GM21619 (cell line): ENCODE measurements at regions not wholly inside any gene's neighbourhood (a gene's known extent, or its start where the extent isn't known, plus 50 kb on each side); places are given as distances from the start of the nearest gene placed in this dataset.
A peak's percentile ranks its signal among the peaks of the same experiment; 100 is the strongest.
"Not testable (repeated sequence)": the region's sequence is repeated elsewhere in the genome, so short reads cannot be mapped to it uniquely, and the experiment has no call there.

Experiments
- ATAC-seq: cut with Tn5 transposase; IDR thresholded peaks from one replicate; pipeline ENCODE4 v1.9.1; 2021; ENCODE audit not compliant: unreplicated experiment

GRCh38 chrY:22883569-22883968 lies 100.5 kb upstream of the BPY2 start:
- not testable (repeated sequence) for ATAC-seq

GRCh38 chrY:22887949-22888348 lies 96.1 kb upstream of the BPY2 start:
- peak; percentile 99 for ATAC-seq

GRCh38 chrY:22903503-22904192 lies 80.4 kb upstream of the BPY2 start:
- ATAC-seq = not testable (repeated sequence)

- not testable (repeated sequence) for ATAC-seq
Observed at GRCh38 chrY:22915069-22915468, 69.0 kb upstream of the BPY2 start.

- not testable (repeated sequence) for ATAC-seq
Observed at GRCh38 chrY:22927667-22928066, 56.4 kb upstream of the BPY2 start.

- ATAC-seq = not testable (repeated sequence)
Observed at GRCh38 chrY:22933454-22933853, 50.6 kb upstream of the BPY2 start.
